IMR-90 (cell line): ENCODE measurements at regions not wholly inside any gene's neighbourhood (a gene's known extent, or its start where the extent isn't known, plus 50 kb on each side); places are given as distances from the start of the nearest gene placed in this dataset.

ENCODE experiments used
- BHLHE40 ChIP-seq: fragments of 150-350 bp; IDR thresholded peaks from 2 replicates; pipeline ENCODE4 v1.6.1; 2016; ENCODE audit warnings: mild to moderate bottlenecking, low read depth, low read length
- CTCF ChIP-seq: conservative IDR thresholded peaks from 2 replicates; pipeline ENCODE4 v1.5.1; 2012; ENCODE audit warnings: mild to moderate bottlenecking, low read depth, low read length, improper control_type of control experiment
- ELK1 ChIP-seq: fragments of 150-350 bp; IDR thresholded peaks from 2 replicates; pipeline ENCODE4 v1.6.1; 2016; ENCODE audit warnings: low read depth, mild to moderate bottlenecking, low read length, moderate library complexity, borderline replicate concordance
- FOS ChIP-seq: fragments of 150-350 bp; IDR thresholded peaks from 2 replicates; pipeline ENCODE4 v1.6.1; 2016; ENCODE audit warnings: low read depth, low read length
- MAFK ChIP-seq: IDR thresholded peaks from 2 replicates; pipeline ENCODE4 v1.6.1; 2012; ENCODE audit warnings: low read depth, low read length, improper control_type of control experiment
- MAZ ChIP-seq: IDR thresholded peaks from 2 replicates; pipeline ENCODE4 v1.6.1; 2012; ENCODE audit warnings: low read depth, mild to moderate bottlenecking, low read length, improper control_type of control experiment, moderate library complexity, borderline replicate concordance
- MXI1 ChIP-seq: IDR thresholded peaks from 2 replicates; pipeline ENCODE4 v1.6.1; 2012; ENCODE audit warnings: low read depth, mild to moderate bottlenecking, low read length, moderate library complexity, borderline replicate concordance
- POLR2A ChIP-seq: IDR thresholded peaks from 2 replicates; pipeline ENCODE4 v1.6.1; 2012; ENCODE audit warnings: mild to moderate bottlenecking, low read depth, low read length
- RAD21 ChIP-seq: IDR thresholded peaks from 2 replicates; pipeline ENCODE4 v1.6.1; 2012; ENCODE audit warnings: low read length, improper control_type of control experiment
- RCOR1 ChIP-seq: IDR thresholded peaks from 2 replicates; pipeline ENCODE4 v1.6.1; 2012; ENCODE audit warnings: mild to moderate bottlenecking, low read length, improper control_type of control experiment; ENCODE audit not compliant: insufficient replicate concordance
- RFX5 ChIP-seq: IDR thresholded peaks from 2 replicates; pipeline ENCODE4 v1.8.0; 2012; ENCODE audit warnings: low read depth, mild to moderate bottlenecking, low read length, moderate library complexity
- SMC3 ChIP-seq: fragments of 150-350 bp; IDR thresholded peaks from 2 replicates; pipeline ENCODE4 v1.6.1; 2016; ENCODE audit warnings: low read depth, mild to moderate bottlenecking, antibody characterized with exemption, low read length, moderate library complexity
- USF2 ChIP-seq: fragments of 150-350 bp; IDR thresholded peaks from 2 replicates; pipeline ENCODE4 v1.6.1; 2017; ENCODE audit warnings: mild to moderate bottlenecking, antibody characterized with exemption, low read length, low read depth

- TF ChIP-seq CTCF (no peak), BHLHE40 (no peak), RCOR1 (no peak), RAD21 (no peak), POLR2A (no peak), SMC3 (no peak), MAFK (no peak), FOS (no peak), USF2 (no peak), RFX5 (no peak), ELK1 (no peak), MXI1 (no peak), MAZ (no peak)
Measured at GRCh38 chr4:170231377-170231776, 141.6 kb upstream of the AADAT start.
